PC-9 (cell line): ENCODE measurements at regions not wholly inside any gene's neighbourhood (a gene's known extent, or its start where the extent isn't known, plus 50 kb on each side); places are given as distances from the start of the nearest gene placed in this dataset.

Experiments used
- BruUV-seq: library from RNA; stranded (reverse); fragments of 400-500 nt; replicated peaks from 2 replicates; lab custom pipeline; 2021; lab: Mats Ljungman, UMichigan
- CTCF ChIA-PET: fragments of 300-600 bp; sonication (Branson Sonifier 250); formaldehyde crosslinking; loops from one replicate; lab custom pipeline; 2022; ENCODE audit warnings: antibody characterized with exemption; lab: Charles Lee
- POLR2A ChIA-PET: fragments of 300-600 bp; sonication (Branson Sonifier 250); formaldehyde crosslinking; loops from one replicate; lab custom pipeline; 2022; ENCODE audit warnings: antibody characterized with exemption; ENCODE audit not compliant: unreplicated experiment; lab: Charles Lee
- DNase-seq, 2 experiments: peaks; one replicate each; pipeline versions ENCODE4 v3.0.0 to v3.0.0-alpha.2; 2015 to 2022; ENCODE audit warnings: mixed read lengths in 1 of 2
- H2AFZ ChIP-seq: fragments of 200-600 bp; sonication (generic); 2 replicates; pipeline ENCODE4 v1.8.1; 2017; ENCODE audit warnings: antibody characterized with exemption
- H3F3A ChIP-seq: fragments of 200-600 bp; sonication (generic); 2 replicates; pipeline ENCODE4 v1.8.1; 2017; ENCODE audit warnings: antibody characterized with exemption, mild to moderate bottlenecking, low read depth; ENCODE audit not compliant: insufficient read depth
- H3K27ac ChIP-seq: fragments of 200-600 bp; sonication (generic); 2 replicates; pipeline ENCODE4 v1.6.1; 2016; ENCODE audit warnings: mixed run types
- H3K27me3 ChIP-seq: fragments of 200-600 bp; sonication (generic); 2 replicates; pipeline ENCODE4 v1.6.1; 2016; ENCODE audit warnings: low read depth, mixed run types; ENCODE audit not compliant: insufficient read depth
- H3K36me3 ChIP-seq: fragments of 200-600 bp; sonication (generic); 2 replicates; pipeline ENCODE4 v1.6.1; 2016; ENCODE audit warnings: low read depth, mixed run types
- H3K4me1 ChIP-seq: fragments of 200-600 bp; sonication (generic); replicated peaks from 2 replicates; pipeline ENCODE4 v1.6.1; 2016; ENCODE audit warnings: mixed run types; ENCODE audit not compliant: insufficient read depth
- H3K4me2 ChIP-seq: fragments of 200-600 bp; sonication (generic); 2 replicates; pipeline ENCODE4 v1.6.1; 2017; ENCODE audit warnings: mixed run types
- H3K4me3 ChIP-seq: fragments of 200-600 bp; sonication (generic); 2 replicates; pipeline ENCODE4 v1.6.1; 2016; ENCODE audit warnings: mixed run types
- H3K79me2 ChIP-seq: fragments of 200-600 bp; sonication (generic); 2 replicates; pipeline ENCODE4 v1.6.1; 2017; ENCODE audit warnings: low read depth, mixed run types
- H3K9me2 ChIP-seq: fragments of 200-600 bp; sonication (generic); 2 replicates; pipeline ENCODE4 v1.8.1; 2017; ENCODE audit warnings: mild to moderate bottlenecking; ENCODE audit not compliant: insufficient read depth
- H3K9me3 ChIP-seq: fragments of 200-600 bp; sonication (generic); 2 replicates; pipeline ENCODE4 v1.8.1; 2016; ENCODE audit warnings: low read depth; ENCODE audit not compliant: insufficient read depth
- H4K20me1 ChIP-seq: fragments of 200-600 bp; sonication (generic); 2 replicates; pipeline ENCODE4 v1.8.1; 2017; ENCODE audit not compliant: insufficient read depth
- EZH2 ChIP-seq: fragments of 200-600 bp; sonication (generic); IDR thresholded peaks from 2 replicates; pipeline ENCODE4 v1.8.0; 2017; ENCODE audit warnings: antibody characterized with exemption, low read depth
- intact Hi-C: fragments of 100-400 bp; cut with micrococcal nuclease; formaldehyde crosslinking; loops from one replicate; pipeline ENCODE4 v1.10.0; 2022; ENCODE audit not compliant: unreplicated experiment
- TF ChIP-seq, protein P1 (sequence below): fragments of 200-600 bp; sonication (generic); conservative IDR thresholded peaks from 2 replicates; pipeline ENCODE4 v1.6.1; 2017; ENCODE audit warnings: mixed run types, antibody characterized with exemption, mild to moderate bottlenecking, moderate library complexity

DNA sequence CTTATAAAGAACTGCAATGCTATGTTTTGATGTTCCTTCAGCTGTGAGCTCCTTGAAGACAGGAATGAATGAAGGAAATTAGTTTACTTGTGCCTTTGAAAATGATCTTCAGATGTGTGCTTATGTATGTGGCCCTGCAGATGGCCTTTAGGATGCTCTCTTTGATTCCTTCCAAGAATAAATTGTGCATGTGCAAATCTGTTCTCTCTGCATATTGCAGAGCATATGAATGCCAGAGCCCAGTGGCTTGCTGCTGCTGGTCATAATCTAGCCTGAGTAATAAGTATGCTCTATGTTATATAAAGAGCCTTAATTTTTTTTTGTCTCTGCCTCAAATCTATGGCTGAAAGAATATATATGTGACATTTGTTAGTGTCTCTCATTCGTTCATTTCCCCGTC is 341.9 kb upstream of the NOVA1 start:
- intact Hi-C loops = no loop called here
- Histone ChIP-seq H3K9me2 (no peaks in the 10 kb centered on the region), H3K79me2 (no peaks in the 10 kb centered on the region), H3K27ac (no peak overlapping the region), H4K20me1 (no peaks in the 10 kb centered on the region), H3K9me3 (no peaks in the 10 kb centered on the region), H3K27me3 (no peaks in the 10 kb centered on the region), H3F3A (no peaks in the 10 kb centered on the region), H2AFZ (no peak overlapping the region), H3K4me3 (no peak overlapping the region), H3K4me1 (no peaks in the 10 kb centered on the region), H3K4me2 (no peak overlapping the region), H3K36me3 (no peaks in the 10 kb centered on the region)
- CTCF ChIA-PET = no interaction called here
- BruUV-seq = no TSS peak
- TF ChIP-seq EZH2 = no peak
- TF ChIP-seq, protein P1, sequence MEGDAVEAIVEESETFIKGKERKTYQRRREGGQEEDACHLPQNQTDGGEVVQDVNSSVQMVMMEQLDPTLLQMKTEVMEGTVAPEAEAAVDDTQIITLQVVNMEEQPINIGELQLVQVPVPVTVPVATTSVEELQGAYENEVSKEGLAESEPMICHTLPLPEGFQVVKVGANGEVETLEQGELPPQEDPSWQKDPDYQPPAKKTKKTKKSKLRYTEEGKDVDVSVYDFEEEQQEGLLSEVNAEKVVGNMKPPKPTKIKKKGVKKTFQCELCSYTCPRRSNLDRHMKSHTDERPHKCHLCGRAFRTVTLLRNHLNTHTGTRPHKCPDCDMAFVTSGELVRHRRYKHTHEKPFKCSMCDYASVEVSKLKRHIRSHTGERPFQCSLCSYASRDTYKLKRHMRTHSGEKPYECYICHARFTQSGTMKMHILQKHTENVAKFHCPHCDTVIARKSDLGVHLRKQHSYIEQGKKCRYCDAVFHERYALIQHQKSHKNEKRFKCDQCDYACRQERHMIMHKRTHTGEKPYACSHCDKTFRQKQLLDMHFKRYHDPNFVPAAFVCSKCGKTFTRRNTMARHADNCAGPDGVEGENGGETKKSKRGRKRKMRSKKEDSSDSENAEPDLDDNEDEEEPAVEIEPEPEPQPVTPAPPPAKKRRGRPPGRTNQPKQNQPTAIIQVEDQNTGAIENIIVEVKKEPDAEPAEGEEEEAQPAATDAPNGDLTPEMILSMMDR = no peak
- POLR2A ChIA-PET = no interaction called here
- no peak for DNase-seq

DNA sequence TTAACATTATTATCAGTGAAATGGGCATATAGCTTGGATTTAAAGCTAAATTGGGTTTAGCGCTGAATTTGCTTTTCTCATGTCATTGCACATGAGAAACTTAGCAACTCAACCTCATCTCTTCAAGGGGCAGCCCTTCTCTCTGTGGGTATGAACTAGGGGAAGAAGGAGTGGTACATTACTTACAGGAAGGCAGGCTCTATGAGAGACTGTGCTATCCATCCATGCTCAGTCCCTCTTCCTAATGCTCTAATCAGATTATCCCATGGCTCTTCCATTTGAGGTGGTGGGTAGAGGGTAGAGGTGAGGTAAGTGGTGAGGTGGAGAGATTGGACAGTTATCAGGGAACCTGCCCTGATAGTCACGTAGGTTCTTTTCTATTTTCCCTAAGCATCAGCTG is 343.7 kb upstream of the NOVA1 start:
- intact Hi-C loops = no loop called here
- no peak for DNase-seq
- no peaks in the 10 kb centered on the region for H4K20me1 ChIP-seq
- TF ChIP-seq EZH2 = no peak
- TF ChIP-seq, protein P1 = no peak
- ChIA-PET POLR2A (no interaction called here), CTCF (no interaction called here)
- no peak overlapping the region for H3K27ac ChIP-seq
- no peaks in the 10 kb centered on the region for H3K36me3 ChIP-seq
- no peaks in the 10 kb centered on the region for H3K4me1 ChIP-seq
- H3K4me2 ChIP-seq = no peak overlapping the region
- no peak overlapping the region for H2AFZ ChIP-seq
- H3K79me2 ChIP-seq = no peaks in the 10 kb centered on the region
- H3F3A ChIP-seq = no peaks in the 10 kb centered on the region
- no peak overlapping the region for H3K4me3 ChIP-seq
- H3K27me3 ChIP-seq = no peaks in the 10 kb centered on the region
- no TSS peak for BruUV-seq
- no peaks in the 10 kb centered on the region for H3K9me2 ChIP-seq
- H3K9me3 ChIP-seq = no peaks in the 10 kb centered on the region

- no peaks in the 10 kb centered on the region for H3K4me1 ChIP-seq
- no peak for DNase-seq
- H3K27ac ChIP-seq = no peak overlapping the region
- no peak overlapping the region for H2AFZ ChIP-seq
- BruUV-seq = no TSS peak
- TF ChIP-seq, protein P1 = no peak
- TF ChIP-seq EZH2 = no peak
- H4K20me1 ChIP-seq = no peaks in the 10 kb centered on the region
- ChIA-PET CTCF (no interaction called here), POLR2A (no interaction called here)
- no peak overlapping the region for H3K4me2 ChIP-seq
- no peaks in the 10 kb centered on the region for H3K9me3 ChIP-seq
- H3K4me3 ChIP-seq = no peak overlapping the region
- H3K9me2 ChIP-seq = no peaks in the 10 kb centered on the region
- intact Hi-C loops = no loop called here
- no peaks in the 10 kb centered on the region for H3K36me3 ChIP-seq
- H3K27me3 ChIP-seq = no peaks in the 10 kb centered on the region
- no peaks in the 10 kb centered on the region for H3F3A ChIP-seq
- H3K79me2 ChIP-seq = no peaks in the 10 kb centered on the region
Observed at GRCh38 chr14:26947265-26947664, 349.4 kb upstream of the NOVA1 start.
